K562 (cell line): ENCODE measurements at regions not wholly inside any gene's neighbourhood (a gene's known extent, or its start where the extent isn't known, plus 50 kb on each side); places are given as distances from the start of the nearest gene placed in this dataset.

ENCODE experiments used
- ATAC-seq: fragments of 200-7000 bp; cut with Tn5 transposase; 3 replicates; pipeline ENCODE4 v1.9.1; 2020; ENCODE audit warnings: moderate library complexity
- BruUV-seq: library from RNA; stranded (reverse); fragments of 400-500 nt; replicated peaks from 2 replicates; lab custom pipeline; 2021; lab: Mats Ljungman, UMichigan
- CTCF ChIA-PET: fragments of 300-600 bp; formaldehyde crosslinking; extraction: SDS; loops from one replicate; lab custom pipeline; 2021; ENCODE audit warnings: low intra/inter-chr PET ratio; lab: Yijun Ruan, JAX
- POLR2A ChIA-PET: fragments of 300-600, 350-650 bp; sonication (Branson Sonifier 250); formaldehyde crosslinking; extraction: SDS; loops from one replicate; lab custom pipeline; 2021; ENCODE audit warnings: antibody characterized with exemption, inconsistent platforms; lab: Yijun Ruan, JAX
- DNase-seq, 4 experiments: peaks; one replicate each; pipeline versions ENCODE4 v3.0.0 to v3.0.0-alpha.2; 2011 to 2018; ENCODE audit warnings: low spot score in 3 of 4, mixed read lengths in 3 of 4; ENCODE audit errors: extremely low read depth in 1 of 4
- FAIRE-seq: peaks from 2 replicates; lab custom pipeline; 2011; peaks lifted over from hg19 to GRCh38; lab: Jason Lieb, UNC
- H2AFZ ChIP-seq: 2 replicates; pipeline ENCODE4 v1.6.0; 2011; ENCODE audit warnings: low read depth, low read length, control low read depth, inconsistent platforms
- H3K27ac ChIP-seq: fragments of 200-600 bp; 3 replicates; pipeline ENCODE4 v1.8.0; 2011; ENCODE audit warnings: low read depth, mild to moderate bottlenecking, control low read depth, inconsistent platforms, low read length, moderate library complexity, mixed read lengths; ENCODE audit errors: extremely low read depth
- H3K27me3 ChIP-seq, 2 experiments: fragments of 300-600 bp in 1 of 2; 2 replicates in 1 of 2; 3 replicates in 1 of 2; pipeline versions ENCODE4 v1.6.0 to v1.8.0; 2011; ENCODE audit warnings: inconsistent platforms in 2 of 2, low read length in 2 of 2, mild to moderate bottlenecking in 1 of 2, mixed read lengths in 1 of 2, moderate library complexity in 1 of 2; ENCODE audit not compliant: control insufficient read depth in 2 of 2, insufficient read depth in 2 of 2
- H3K36me3 ChIP-seq: fragments of 300-600 bp; 3 replicates; pipeline ENCODE4 v1.8.0; 2011; ENCODE audit warnings: mild to moderate bottlenecking, low read length, inconsistent platforms; ENCODE audit not compliant: control insufficient read depth, insufficient read depth
- H3K4me1 ChIP-seq, 2 experiments: fragments of 200-600 bp in 1 of 2; replicated peaks in 1 of 2; 2 replicates in 1 of 2; 3 replicates in 1 of 2; pipeline versions ENCODE4 v1.5.1 to v1.8.0; 2011; ENCODE audit warnings: inconsistent platforms in 2 of 2, low read length in 2 of 2, mild to moderate bottlenecking in 1 of 2, mixed read lengths in 1 of 2, moderate library complexity in 1 of 2; ENCODE audit not compliant: control insufficient read depth in 2 of 2, insufficient read depth in 2 of 2
- H3K4me2 ChIP-seq: 2 replicates; pipeline ENCODE4 v1.6.1; 2011; ENCODE audit warnings: low read length, control low read depth, inconsistent platforms, mixed read lengths; ENCODE audit not compliant: insufficient read depth
- H3K4me3 ChIP-seq: fragments of 200-600 bp; sonication (generic), shearing (Covaris generic); 2 replicates; pipeline ENCODE4 v1.5.1; 2016; ENCODE audit warnings: control low read depth, inconsistent platforms
- H3K79me2 ChIP-seq: fragments of 200-600 bp; 3 replicates; pipeline ENCODE4 v1.8.0; 2011; ENCODE audit warnings: low read length, inconsistent platforms; ENCODE audit not compliant: control insufficient read depth, insufficient read depth
- H3K9ac ChIP-seq, 2 experiments: 2 replicates each; pipeline versions ENCODE4 v1.6.0 to v1.6.1; 2011; ENCODE audit warnings: low read depth in 2 of 2, low read length in 2 of 2, control low read depth in 1 of 2, inconsistent platforms in 1 of 2, mild to moderate bottlenecking in 1 of 2, mixed read lengths in 1 of 2; ENCODE audit not compliant: insufficient read depth in 1 of 2
- H3K9me1 ChIP-seq: one replicate; pipeline ENCODE4 v1.6.0; 2011; ENCODE audit warnings: inconsistent platforms, mild to moderate bottlenecking, low read length, moderate library complexity; ENCODE audit not compliant: control insufficient read depth, insufficient read depth
- H3K9me3 ChIP-seq: replicated peaks from 2 replicates; pipeline ENCODE4 v1.5.1; 2011; ENCODE audit warnings: low read depth, low read length, inconsistent platforms; ENCODE audit not compliant: control insufficient read depth, insufficient read depth
- H4K20me1 ChIP-seq: replicated peaks from 2 replicates; pipeline ENCODE4 v1.6.1; 2011; ENCODE audit warnings: low read length, inconsistent platforms, mixed read lengths; ENCODE audit not compliant: control insufficient read depth, insufficient read depth
- ELF4 ChIP-seq: fragments of 450-650 bp; formaldehyde crosslinking; IDR thresholded peaks from 2 replicates; pipeline ENCODE4 v1.4.0; 2022; ENCODE audit warnings: missing genetic modification characterization
- FUS ChIP-seq: fragments of 200-400 bp; formaldehyde crosslinking; optimal IDR thresholded peaks from 2 replicates; pipeline ENCODE3; 2017; ENCODE audit warnings: low read depth, low read length
- GMEB1 ChIP-seq: fragments of 250-450 bp; sonication (Bioruptor Pico); IDR thresholded peaks from 2 replicates; pipeline ENCODE4 v1.4.0; 2020; ENCODE audit warnings: mild to moderate bottlenecking
- L3MBTL2 ChIP-seq: fragments of 450-650 bp; IDR thresholded peaks from 2 replicates; pipeline ENCODE4 v1.6.1; 2016; ENCODE audit warnings: mild to moderate bottlenecking, moderate library complexity
- MAFK ChIP-seq: IDR thresholded peaks from 2 replicates; pipeline ENCODE4 v1.6.1; 2011; ENCODE audit warnings: low read length, improper control_type of control experiment
- PHF20 ChIP-seq: fragments of 450-650 bp; IDR thresholded peaks from 2 replicates; pipeline ENCODE4 v1.6.1; 2018; ENCODE audit not compliant: partially characterized antibody
- SMAD1 ChIP-seq: fragments of 150-350 bp; IDR thresholded peaks from 2 replicates; pipeline ENCODE4 v1.6.1; 2014; ENCODE audit warnings: low read length, low read depth; ENCODE audit not compliant: partially characterized antibody
- SMAD4 ChIP-seq: fragments of 250-450 bp; sonication (Bioruptor Pico); conservative IDR thresholded peaks from 2 replicates; pipeline ENCODE4 v1.8.0; 2021; ENCODE audit warnings: inconsistent platforms, mild to moderate bottlenecking, moderate library complexity
- ZFP30 ChIP-seq: fragments of 250-450 bp; sonication (Bioruptor Pico); IDR thresholded peaks from 2 replicates; pipeline ENCODE4 v1.8.0; 2022; ENCODE audit warnings: moderate library complexity, mild to moderate bottlenecking, inconsistent platforms, borderline replicate concordance
- ZNF707 ChIP-seq: fragments of 250-450 bp; sonication (Bioruptor Pico); conservative IDR thresholded peaks from 2 replicates; pipeline ENCODE4 v1.8.0; 2022; ENCODE audit warnings: inconsistent platforms, mild to moderate bottlenecking, moderate library complexity
- ZNF830 ChIP-seq: fragments of 250-450 bp; sonication (Bioruptor Pico); IDR thresholded peaks from 2 replicates; pipeline ENCODE4 v1.5.0; 2021; ENCODE audit warnings: mild to moderate bottlenecking
- WGBS: fragments of 100-300 bp; shearing (Covaris generic); methylation state at CpG from one replicate; pipeline ENCODE4 v1.1.6; 2016; ENCODE audit warnings: low coverage, mixed read lengths; ENCODE audit not compliant: insufficient coverage; ENCODE audit errors: missing lambda C conversion rate; 5-methylcytosine and 5-hydroxymethylcytosine counted together
- in situ Hi-C: fragments of 300-500 bp; cut with MboI; formaldehyde crosslinking; loops from 4 replicates; pipeline ENCODE4 v1.15.0; 2018; ENCODE audit warnings: inconsistent platforms, mixed read lengths
- intact Hi-C: fragments of 100-400 bp; cut with micrococcal nuclease; formaldehyde crosslinking; loops from 2 replicates; pipeline ENCODE4 v1.14.2; 2022
- TF ChIP-seq, protein P1 (sequence below): fragments of 450-650 bp; IDR thresholded peaks from 2 replicates; pipeline ENCODE4 v1.6.1; 2016; ENCODE audit warnings: antibody characterized with exemption

DNA sequence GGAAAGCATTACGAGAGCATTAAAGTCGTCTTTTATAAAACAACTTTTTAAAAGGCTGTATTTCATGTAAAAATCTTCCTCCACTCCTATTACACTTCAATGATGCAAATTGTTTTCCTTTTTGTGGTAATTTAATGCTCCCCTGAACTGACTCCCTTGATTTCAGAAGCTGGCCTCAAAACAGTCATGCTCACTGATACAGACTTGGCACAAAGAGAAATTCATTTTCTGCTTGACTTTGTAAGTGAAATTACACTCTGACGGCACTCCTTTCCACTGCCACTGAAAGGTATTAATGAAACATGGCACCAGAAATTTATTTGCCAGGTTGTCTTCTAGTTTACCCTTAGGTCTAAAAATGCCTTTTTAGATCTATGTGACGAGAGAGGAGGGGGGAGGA, 215.5 kb downstream of the LRRC3B start:
- H3K36me3 ChIP-seq, result no peaks in the 10 kb centered on the region
- DNase-seq (no peak), ATAC-seq (no peak), FAIRE-seq (no peak)
- no peaks in the 10 kb centered on the region; the same call in 1 of the 2 replicates for H3K9me3 ChIP-seq
- H3K79me2 ChIP-seq, result no peaks in the 10 kb centered on the region
- TF ChIP-seq L3MBTL2 (no peak), ZFP30 (CRISPR knock-in tag) (no peak), ELF4 (CRISPR knock-in tag) (no peak), PHF20 (no peak), FUS (no peak), ZNF830 (CRISPR knock-in tag) (no peak), MAFK (no peak), ZNF707 (CRISPR knock-in tag) (no peak), SMAD1 (no peak), SMAD4 (CRISPR knock-in tag) (no peak), GMEB1 (CRISPR knock-in tag) (no peak)
- TF ChIP-seq, protein P1, sequence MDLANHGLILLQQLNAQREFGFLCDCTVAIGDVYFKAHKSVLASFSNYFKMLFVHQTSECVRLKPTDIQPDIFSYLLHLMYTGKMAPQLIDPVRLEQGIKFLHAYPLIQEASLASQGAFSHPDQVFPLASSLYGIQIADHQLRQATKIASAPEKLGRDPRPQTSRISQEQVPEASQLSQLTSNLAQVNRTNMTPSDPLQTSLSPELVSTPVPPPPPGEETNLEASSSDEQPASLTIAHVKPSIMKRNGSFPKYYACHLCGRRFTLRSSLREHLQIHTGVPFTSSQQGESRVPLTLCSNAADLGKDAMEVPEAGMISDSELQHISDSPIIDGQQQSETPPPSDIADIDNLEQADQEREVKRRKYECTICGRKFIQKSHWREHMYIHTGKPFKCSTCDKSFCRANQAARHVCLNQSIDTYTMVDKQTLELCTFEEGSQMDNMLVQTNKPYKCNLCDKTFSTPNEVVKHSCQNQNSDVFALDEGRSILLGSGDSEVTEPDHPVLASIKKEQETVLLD, result no peak
- ChIA-PET CTCF (no interaction called here), POLR2A (no interaction called here)
- H3K4me1 ChIP-seq, result no peaks in the 10 kb centered on the region
- no TSS peak for BruUV-seq
- no peak overlapping the region for H3K9ac ChIP-seq
- H3K4me3 ChIP-seq, result no peak overlapping the region
- intact Hi-C loops (no loop called here), in situ Hi-C loops (no loop called here)
- no peak overlapping the region for H2AFZ ChIP-seq
- no peak overlapping the region for H3K4me2 ChIP-seq
- no peaks in the 10 kb centered on the region for H3K9me1 ChIP-seq
- no peaks in the 10 kb centered on the region for H4K20me1 ChIP-seq
- no peaks in the 10 kb centered on the region for H3K27me3 ChIP-seq
- H3K27ac ChIP-seq, result no peak overlapping the region
- WGBS, result 0% methylated on average over 4 of the region's 4 CpGs
